NK-92 treated with Interleukin-12 subunit alpha and Interleukin-12 subunit beta, amount 100 ng/mL, for 24 hours (cell line): ENCODE measurements at regions not wholly inside any gene's neighbourhood (a gene's known extent, or its start where the extent isn't known, plus 50 kb on each side); places are given as distances from the start of the nearest gene placed in this dataset.

Experiments
- DNase-seq: peaks from one replicate; lab custom pipeline; 2025; lab: John Stamatoyannopoulos, UW

- no peak for DNase-seq
These were observed 144.2 kb downstream of the LYPLAL1 start for GRCh38 chr1:219317762-219318353.

- no peak for DNase-seq
These were observed 142.4 kb downstream of the LYPLAL1 start for GRCh38 chr1:219316066-219316465.

GRCh38 chr1:219313961-219314360 is 140.3 kb downstream of the LYPLAL1 start:
- no peak for DNase-seq

DNA sequence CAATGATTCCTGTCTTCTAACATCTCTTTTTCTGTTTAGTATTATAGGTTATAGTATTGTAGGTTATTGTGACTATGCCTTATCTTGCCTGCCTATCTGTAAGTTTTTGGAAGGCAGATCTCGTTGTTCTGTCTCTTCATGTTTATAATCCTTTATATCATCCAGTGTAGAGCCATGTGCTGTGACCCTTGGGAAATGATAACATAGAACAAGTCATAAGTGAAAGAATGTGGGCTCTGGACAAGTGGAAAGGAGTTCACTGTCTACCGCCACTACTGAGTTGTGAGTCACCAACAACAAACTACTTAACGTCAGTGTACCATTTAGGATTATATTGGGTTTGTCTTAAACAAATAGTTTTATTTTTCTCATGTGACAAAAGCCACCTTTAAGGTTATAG is 139.3 kb downstream of the LYPLAL1 start:
- no peak for DNase-seq

GRCh38 chr1:219310181-219310728 is 136.6 kb downstream of the LYPLAL1 start:
- no peak for DNase-seq

DNA sequence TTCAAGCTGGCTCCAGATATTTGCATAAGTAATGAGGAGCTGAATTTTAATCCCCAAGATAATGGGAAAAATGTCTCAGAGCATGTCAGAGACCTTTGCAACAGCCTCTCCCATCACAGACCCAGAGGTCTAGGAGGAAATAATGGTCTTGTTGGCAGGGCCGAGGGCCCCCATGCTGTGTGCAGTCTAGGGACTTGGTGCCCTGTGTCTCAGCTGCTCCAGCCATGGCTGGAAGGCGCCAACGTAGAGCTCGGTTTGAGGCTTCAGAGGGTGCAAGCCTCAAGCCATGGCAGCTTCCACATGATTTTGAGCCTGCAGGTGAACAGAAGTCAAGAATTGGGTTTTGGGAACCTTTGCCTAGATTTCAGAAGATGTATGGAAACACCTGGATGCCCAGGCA is 134.7 kb downstream of the LYPLAL1 start:
- DNase-seq: no peak

GRCh38 chr1:219304227-219305226 is 130.8 kb downstream of the LYPLAL1 start:
- no peak for DNase-seq

DNA sequence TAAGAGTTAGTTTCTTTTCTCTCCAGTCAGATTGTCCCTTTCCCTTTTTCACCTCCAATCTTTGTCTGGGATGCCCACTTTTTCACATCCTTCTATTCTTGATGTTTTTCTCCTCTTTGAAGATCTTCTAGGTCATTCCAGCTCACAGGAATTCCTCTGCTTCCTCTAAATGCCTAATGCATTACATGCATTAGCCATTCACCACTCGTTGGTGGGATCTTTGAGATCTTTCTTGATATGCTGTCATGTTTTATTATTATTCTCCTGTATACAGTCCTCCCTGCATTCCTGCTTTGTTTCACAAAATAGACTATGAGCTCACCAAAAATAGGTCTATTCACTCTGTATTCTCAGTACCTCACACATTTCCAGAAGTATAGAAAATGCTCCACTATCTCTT is 129.0 kb downstream of the LYPLAL1 start:
- DNase-seq: no peak

GRCh38 chr1:219299420-219299819 is 125.7 kb downstream of the LYPLAL1 start:
- no peak for DNase-seq

DNA sequence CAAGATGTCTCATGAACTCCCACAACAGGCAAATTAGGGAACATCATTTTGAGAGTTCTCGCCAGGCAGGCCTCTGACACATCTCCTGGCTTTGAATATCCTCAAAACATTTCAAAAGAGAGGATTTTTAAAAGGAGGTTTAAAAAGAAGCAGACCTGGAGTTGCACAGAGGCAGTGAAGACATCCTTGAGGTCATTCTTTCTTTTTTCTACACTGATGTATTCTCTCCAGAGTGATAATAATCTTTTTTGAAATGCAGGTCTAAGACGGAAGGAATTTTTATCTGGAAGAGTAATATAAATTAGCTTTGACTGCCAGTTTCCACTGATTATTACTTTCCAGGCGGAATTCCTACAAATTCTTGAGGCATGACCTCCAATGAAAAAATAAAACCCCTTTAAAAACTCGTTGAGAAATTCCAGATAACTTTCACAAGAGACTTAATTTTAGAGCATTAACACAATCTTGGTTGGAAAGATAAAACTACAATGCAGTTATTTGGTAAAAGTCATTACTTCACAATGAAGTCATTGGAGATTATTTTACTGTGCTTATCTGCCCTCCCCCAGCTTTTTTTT is 125.0 kb downstream of the LYPLAL1 start:
- no peak for DNase-seq

DNA sequence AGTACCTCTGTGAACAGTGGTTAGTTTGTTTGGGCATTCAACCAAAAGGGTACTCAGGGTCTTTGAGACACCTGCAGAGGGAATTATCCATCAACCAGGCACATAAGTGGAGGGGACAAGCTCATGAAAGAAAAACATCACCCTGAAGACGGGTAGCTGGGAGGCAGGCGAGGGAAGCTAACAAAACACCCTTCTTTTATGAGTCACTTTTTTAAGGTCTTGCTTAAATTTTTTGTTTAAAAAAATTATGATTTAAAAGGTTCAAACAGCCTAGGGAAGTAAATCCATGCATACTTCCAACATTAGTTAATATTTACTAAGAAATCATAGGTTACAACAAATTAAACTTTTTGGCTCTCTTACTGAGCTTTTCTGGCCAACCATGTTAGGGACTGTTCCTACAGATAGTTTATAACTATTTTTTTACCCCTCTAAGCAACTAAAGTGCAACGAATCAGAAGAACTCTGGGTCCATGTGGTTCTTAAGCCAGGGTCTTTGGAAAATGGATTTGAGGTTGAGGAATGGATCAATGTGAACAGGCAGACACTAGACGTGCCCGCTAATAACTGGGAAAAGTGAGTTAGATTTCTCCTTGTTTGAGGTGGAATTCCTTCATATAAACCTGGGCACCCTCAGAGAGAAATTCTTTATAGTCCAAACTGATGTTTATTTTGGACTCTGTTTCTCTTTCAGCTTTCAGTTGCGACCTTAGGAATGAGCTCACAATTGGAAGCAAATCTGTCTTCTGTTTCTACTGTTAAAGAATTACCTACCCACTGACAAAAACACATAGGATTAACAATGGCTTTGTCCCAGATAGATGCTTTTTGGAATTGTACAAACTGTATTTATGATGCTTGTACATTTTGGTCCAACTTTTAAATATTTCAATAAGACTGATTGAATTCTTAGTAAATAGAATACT is 123.0 kb downstream of the LYPLAL1 start:
- DNase-seq: no peak

GRCh38 chr1:219294251-219294650 is 120.6 kb downstream of the LYPLAL1 start:
- DNase-seq: no peak

GRCh38 chr1:219293410-219293809 is 119.7 kb downstream of the LYPLAL1 start:
- no peak for DNase-seq

DNA sequence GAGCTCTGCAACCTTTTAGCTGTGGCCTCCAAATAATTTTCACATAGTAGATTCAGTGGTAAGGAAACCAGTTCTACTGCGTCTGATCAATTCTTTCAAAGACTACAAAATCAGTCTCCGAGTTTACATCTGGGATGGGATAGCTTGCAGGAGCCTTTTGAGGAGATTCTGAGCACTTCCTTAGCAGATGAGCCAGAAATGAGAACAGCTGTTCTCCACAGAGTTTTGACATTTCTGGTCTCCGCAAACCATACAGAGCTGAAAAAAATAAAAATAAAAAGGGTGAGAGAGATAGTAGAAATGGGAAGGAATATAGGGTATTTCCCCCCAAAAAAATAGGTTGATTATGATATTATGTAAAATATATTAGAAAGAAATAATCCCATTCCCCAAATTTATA is 119.3 kb downstream of the LYPLAL1 start:
- no peak for DNase-seq

GRCh38 chr1:219292341-219292740 is 118.7 kb downstream of the LYPLAL1 start:
- DNase-seq: no peak

- DNase-seq: no peak
These were observed 115.5 kb downstream of the LYPLAL1 start for GRCh38 chr1:219289171-219289570.

- no peak for DNase-seq
These were observed 109.9 kb downstream of the LYPLAL1 start for GRCh38 chr1:219283541-219283940.

DNA sequence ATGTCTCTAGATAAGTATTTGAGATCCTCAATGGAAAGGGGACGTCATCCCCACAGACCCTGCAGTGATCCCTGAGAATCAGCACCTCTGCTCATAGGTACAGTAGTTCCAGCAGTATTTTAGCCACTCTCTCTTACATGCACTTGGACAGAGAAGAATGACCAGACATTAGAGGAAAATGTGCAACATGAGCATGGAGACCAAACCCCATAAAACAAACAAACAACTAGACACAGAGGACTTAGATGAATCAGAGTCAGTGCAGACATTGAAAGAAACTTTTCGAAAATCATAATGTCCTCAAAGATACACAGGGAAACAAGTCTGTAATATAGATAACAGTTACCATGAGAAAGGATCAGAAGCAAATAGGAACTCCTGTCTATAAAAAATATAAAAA is 108.2 kb downstream of the LYPLAL1 start:
- DNase-seq: no peak

DNA sequence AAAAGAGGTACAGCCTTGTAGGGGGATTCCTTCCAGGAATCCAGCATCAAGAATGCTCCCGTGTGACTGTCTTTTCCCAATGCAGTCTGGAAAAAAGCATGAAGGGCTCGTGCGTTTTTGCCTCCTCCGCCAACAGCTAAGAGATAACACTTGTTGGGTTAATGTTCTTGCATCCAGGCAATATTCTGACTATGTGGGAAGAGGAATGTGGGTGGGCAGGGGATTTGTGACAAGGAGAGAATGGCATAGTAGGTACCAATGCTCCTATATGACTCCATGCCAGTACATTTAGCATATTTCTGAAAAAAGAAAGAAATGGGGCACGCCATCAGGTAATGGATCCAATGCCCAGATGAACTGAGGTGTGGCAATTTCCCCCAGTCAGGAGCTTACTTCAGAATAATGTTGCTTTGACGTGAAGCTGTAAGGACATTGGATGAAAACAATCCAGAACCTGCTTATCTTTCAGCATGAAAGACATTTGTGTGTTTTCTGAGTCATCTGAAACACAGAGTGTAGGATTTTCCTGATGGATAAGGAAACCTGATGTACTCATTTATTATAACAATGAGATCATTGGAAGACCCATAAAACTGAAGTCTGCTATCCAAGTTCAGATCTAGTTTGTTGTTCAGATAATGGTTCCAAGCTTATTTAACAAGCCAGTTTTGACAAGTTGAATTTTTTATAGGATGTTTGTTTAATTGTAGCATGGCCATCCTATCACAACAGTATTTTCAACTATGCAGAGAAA is 105.5 kb downstream of the LYPLAL1 start:
- no peak for DNase-seq

DNA sequence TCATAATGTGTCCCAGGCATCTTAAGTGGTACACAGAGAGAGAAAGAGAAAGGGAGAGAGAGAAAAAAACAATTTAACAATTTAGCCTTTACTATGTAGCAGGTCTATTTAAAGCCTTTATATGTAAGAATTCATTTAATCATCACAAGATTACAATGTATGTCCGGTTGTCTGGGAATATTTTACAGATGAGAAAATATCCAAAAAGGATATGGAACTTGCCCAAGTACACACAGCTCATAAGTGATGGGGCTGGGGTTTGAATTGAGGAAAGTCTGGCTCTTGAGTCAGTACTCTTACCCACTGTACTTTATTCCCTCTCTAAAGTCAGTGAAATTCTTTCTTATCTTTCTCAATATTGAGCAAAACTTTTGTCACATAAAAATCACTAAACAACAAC is 104.6 kb downstream of the LYPLAL1 start:
- DNase-seq: no peak
